Stimulated activated CD8-positive, alpha-beta memory T cell treated with anti-CD3 and anti-CD28 coated beads, Interleukin-12 subunit alpha, Interleukin-12 subunit beta, amount 100 ng/mL, for 24 hours (primary cell): ENCODE measurements at regions not wholly inside any gene's neighbourhood (a gene's known extent, or its start where the extent isn't known, plus 50 kb on each side); places are given as distances from the start of the nearest gene placed in this dataset.
"Not testable (repeated sequence)": the region's sequence is repeated elsewhere in the genome, so short reads cannot be mapped to it uniquely, and the experiment has no call there.

ENCODE experiments used
- DNase-seq: peaks from one replicate; pipeline ENCODE4 v3.0.0-alpha.2; 2020; ENCODE audit errors: extremely low read depth

- DNase-seq, result no peak
Observed at GRCh38 chr2:120625865-120626560, 109.7 kb upstream of the GLI2 start.

- no peak for DNase-seq
Observed at GRCh38 chr2:120626566-120626965, 109.1 kb upstream of the GLI2 start.

- no peak for DNase-seq
Observed at GRCh38 chr2:120628248-120628647, 107.4 kb upstream of the GLI2 start.

- DNase-seq, result no peak
Observed at GRCh38 chr2:120629241-120629895, 106.3 kb upstream of the GLI2 start.

GRCh38 chr2:120630031-120630701 lies 105.5 kb upstream of the GLI2 start:
- DNase-seq, result no peak

- DNase-seq, result no peak
Observed at GRCh38 chr2:120631236-120631635, 104.4 kb upstream of the GLI2 start.

GRCh38 chr2:120631724-120632123 lies 103.9 kb upstream of the GLI2 start:
- no peak for DNase-seq

GRCh38 chr2:120632796-120633646 lies 102.6 kb upstream of the GLI2 start:
- DNase-seq, result no peak

- DNase-seq, result no peak
Observed at GRCh38 chr2:120634533-120634932, 101.1 kb upstream of the GLI2 start.

- no peak for DNase-seq
Observed at GRCh38 chr2:120635146-120635545, 100.5 kb upstream of the GLI2 start.

- DNase-seq, result no peak
Observed at GRCh38 chr2:120637847-120638246, 97.8 kb upstream of the GLI2 start.

GRCh38 chr2:120638450-120638849 lies 97.2 kb upstream of the GLI2 start:
- no peak for DNase-seq

- no peak for DNase-seq
Observed at GRCh38 chr2:120641366-120641771, 94.3 kb upstream of the GLI2 start.

GRCh38 chr2:120642646-120643045 lies 93.0 kb upstream of the GLI2 start:
- DNase-seq, result no peak

GRCh38 chr2:120646994-120647393 lies 88.7 kb upstream of the GLI2 start:
- no peak for DNase-seq

GRCh38 chr2:120647487-120647886 lies 88.2 kb upstream of the GLI2 start:
- no peak for DNase-seq

- not testable (repeated sequence) for DNase-seq
Observed at GRCh38 chr2:120649381-120649780, 86.3 kb upstream of the GLI2 start.

- DNase-seq, result no peak
Observed at GRCh38 chr2:120650022-120650644, 85.5 kb upstream of the GLI2 start.

GRCh38 chr2:120651818-120652217 lies 83.8 kb upstream of the GLI2 start:
- DNase-seq, result no peak

- no peak for DNase-seq
Observed at GRCh38 chr2:120653046-120653445, 82.6 kb upstream of the GLI2 start.

GRCh38 chr2:120653871-120654270 lies 81.8 kb upstream of the GLI2 start:
- no peak for DNase-seq
